ENCODE measurements at regions not wholly inside any gene's neighbourhood (a gene's known extent, or its start where the extent isn't known, plus 50 kb on each side); places are given as distances from the start of the nearest gene placed in this dataset.

DNA sequence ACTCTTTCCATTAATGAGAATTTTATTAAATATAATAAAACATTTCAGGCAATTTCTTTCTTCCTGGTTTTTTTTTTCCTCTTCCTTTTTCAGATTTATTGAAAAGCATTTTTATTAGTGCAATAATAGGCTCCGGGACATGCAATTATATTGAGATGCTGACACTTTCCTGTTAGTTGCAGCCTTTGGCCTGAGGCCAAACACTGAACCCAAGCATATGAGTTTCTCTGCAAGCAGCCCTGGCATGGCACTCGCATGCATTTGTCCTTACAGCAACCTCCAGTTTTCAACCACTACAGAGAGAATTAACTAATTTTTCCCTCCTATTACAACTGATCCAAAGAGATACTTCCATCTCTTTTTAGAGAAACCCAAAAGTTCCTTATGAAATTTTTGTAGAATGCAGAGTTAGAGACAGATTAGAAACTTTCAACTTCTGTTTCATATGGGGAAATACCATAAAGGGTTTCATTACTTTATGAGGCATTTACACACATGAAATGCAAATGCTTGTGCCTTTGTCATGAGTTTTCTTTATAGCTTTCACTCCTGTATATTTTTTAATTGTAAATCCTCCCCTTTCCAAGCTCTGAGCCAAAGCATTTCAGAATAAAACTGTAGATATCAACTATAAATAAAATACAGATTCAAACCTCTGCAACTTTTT, 183.0 kb downstream of the CETN3 start:
- TF ChIP-seq, protein P1, sequence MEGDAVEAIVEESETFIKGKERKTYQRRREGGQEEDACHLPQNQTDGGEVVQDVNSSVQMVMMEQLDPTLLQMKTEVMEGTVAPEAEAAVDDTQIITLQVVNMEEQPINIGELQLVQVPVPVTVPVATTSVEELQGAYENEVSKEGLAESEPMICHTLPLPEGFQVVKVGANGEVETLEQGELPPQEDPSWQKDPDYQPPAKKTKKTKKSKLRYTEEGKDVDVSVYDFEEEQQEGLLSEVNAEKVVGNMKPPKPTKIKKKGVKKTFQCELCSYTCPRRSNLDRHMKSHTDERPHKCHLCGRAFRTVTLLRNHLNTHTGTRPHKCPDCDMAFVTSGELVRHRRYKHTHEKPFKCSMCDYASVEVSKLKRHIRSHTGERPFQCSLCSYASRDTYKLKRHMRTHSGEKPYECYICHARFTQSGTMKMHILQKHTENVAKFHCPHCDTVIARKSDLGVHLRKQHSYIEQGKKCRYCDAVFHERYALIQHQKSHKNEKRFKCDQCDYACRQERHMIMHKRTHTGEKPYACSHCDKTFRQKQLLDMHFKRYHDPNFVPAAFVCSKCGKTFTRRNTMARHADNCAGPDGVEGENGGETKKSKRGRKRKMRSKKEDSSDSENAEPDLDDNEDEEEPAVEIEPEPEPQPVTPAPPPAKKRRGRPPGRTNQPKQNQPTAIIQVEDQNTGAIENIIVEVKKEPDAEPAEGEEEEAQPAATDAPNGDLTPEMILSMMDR (IDR thresholded peaks at IDR 0.05; ENCODE audit: poor library complexity) = no peak
- TF ChIP-seq EZH2 (IDR thresholded peaks at IDR 0.05; ENCODE audit: borderline replicate concordance) = no peak
- no peak for TF ChIP-seq EZH2phosphoT487 (IDR thresholded peaks at IDR 0.05; ENCODE audit: low read depth, severe bottlenecking, unreplicated experiment)
